Activated CD4-positive, alpha-beta memory T cell treated with anti-CD3 and anti-CD28 coated beads, Interleukin-2, amount 10 ng/mL, durations not matched to agents 7 days and 5 days (primary cell): ENCODE measurements at regions not wholly inside any gene's neighbourhood (a gene's known extent, or its start where the extent isn't known, plus 50 kb on each side); places are given as distances from the start of the nearest gene placed in this dataset.
"Not testable (repeated sequence)": the region's sequence is repeated elsewhere in the genome, so short reads cannot be mapped to it uniquely, and the experiment has no call there.

Source experiments
- CTCF ChIA-PET: fragments of 350-600 bp; sonication (Branson Sonifier 250); formaldehyde crosslinking; loops from one replicate; lab custom pipeline; 2021; ENCODE audit warnings: antibody characterized with exemption, inconsistent platforms; lab: Charles Lee
- POLR2A ChIA-PET: fragments of 350-600 bp; sonication (Branson Sonifier 250); formaldehyde crosslinking; loops from one replicate; lab custom pipeline; 2021; ENCODE audit warnings: antibody characterized with exemption; lab: Charles Lee
- DNase-seq: peaks from one replicate; pipeline ENCODE4 v3.0.0-alpha.2; 2020
- H3K27ac Mint-ChIP-seq: one replicate; pipeline ENCODE4 v1.8.0; 2021; ENCODE audit warnings: mild to moderate bottlenecking, mixed read lengths
- H3K27me3 Mint-ChIP-seq: one replicate; pipeline ENCODE4 v1.8.0; 2021; ENCODE audit warnings: mixed read lengths
- H3K36me3 Mint-ChIP-seq: one replicate; pipeline ENCODE4 v1.8.0; 2021; ENCODE audit warnings: low read depth, mixed read lengths
- H3K4me1 Mint-ChIP-seq: one replicate; pipeline ENCODE4 v1.8.0; 2021; ENCODE audit warnings: mixed read lengths
- H3K4me3 Mint-ChIP-seq: one replicate; pipeline ENCODE4 v1.8.0; 2021; ENCODE audit warnings: mild to moderate bottlenecking, mixed read lengths
- H3K9me3 Mint-ChIP-seq: one replicate; pipeline ENCODE4 v1.8.0; 2021; ENCODE audit warnings: mixed read lengths

DNA sequence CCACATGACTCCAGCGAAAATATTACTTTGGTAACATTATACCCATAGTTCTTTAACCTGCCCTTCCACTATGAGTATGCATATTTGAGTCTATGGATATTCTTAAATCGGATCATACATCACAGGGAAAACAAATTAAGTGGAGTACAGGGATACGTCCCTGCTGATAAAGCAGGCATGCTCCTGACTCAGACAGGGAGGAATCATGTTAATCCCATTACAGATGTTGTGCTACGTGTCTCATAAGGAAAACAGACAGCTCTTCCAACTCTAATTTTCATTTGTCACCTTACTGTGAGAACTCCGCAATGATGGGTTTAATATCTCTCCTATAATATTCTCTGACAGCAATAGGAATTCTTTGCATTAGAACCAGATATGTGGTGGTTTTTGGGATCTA is 469.5 kb upstream of the POM121L12 start:
- POLR2A ChIA-PET = no interaction called here
- Mint-ChIP-seq H3K4me1 (no peaks in the 10 kb centered on the region), H3K27ac (no peak overlapping the region), H3K9me3 (peaks cover 25% of the 10 kb centered on the region), H3K27me3 (no peaks in the 10 kb centered on the region), H3K4me3 (no peak overlapping the region), H3K36me3 (no peaks in the 10 kb centered on the region)
- DNase-seq = no peak
- CTCF ChIA-PET = no interaction called here

DNA sequence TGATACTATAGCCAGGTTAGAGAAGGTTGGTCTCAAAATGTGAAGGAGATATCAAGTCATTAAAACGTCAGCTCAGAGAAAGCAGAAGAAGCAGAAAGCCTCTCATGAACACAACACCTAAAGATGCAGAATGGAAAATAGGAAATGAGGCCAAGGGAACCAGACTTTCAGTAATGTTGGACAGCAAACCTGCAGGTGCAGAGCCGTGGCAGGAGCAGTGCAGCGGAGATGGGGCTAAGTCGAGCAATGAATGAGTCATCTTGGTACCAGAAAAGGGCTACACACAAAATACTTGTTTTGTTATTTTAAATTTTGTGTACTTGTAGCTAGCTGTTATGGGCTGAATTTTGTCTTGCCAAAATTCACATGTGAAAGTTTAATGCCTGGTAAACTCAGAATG is 479.6 kb upstream of the POM121L12 start:
- no peaks in the 10 kb centered on the region for H3K27me3 Mint-ChIP-seq
- no peak overlapping the region for H3K27ac Mint-ChIP-seq
- H3K4me1 Mint-ChIP-seq = no peaks in the 10 kb centered on the region
- ChIA-PET POLR2A (no interaction called here), CTCF (no interaction called here)
- no peaks in the 10 kb centered on the region for H3K36me3 Mint-ChIP-seq
- peaks cover 13% of the 10 kb centered on the region for H3K9me3 Mint-ChIP-seq
- no peak overlapping the region for H3K4me3 Mint-ChIP-seq
- no peak for DNase-seq

DNA sequence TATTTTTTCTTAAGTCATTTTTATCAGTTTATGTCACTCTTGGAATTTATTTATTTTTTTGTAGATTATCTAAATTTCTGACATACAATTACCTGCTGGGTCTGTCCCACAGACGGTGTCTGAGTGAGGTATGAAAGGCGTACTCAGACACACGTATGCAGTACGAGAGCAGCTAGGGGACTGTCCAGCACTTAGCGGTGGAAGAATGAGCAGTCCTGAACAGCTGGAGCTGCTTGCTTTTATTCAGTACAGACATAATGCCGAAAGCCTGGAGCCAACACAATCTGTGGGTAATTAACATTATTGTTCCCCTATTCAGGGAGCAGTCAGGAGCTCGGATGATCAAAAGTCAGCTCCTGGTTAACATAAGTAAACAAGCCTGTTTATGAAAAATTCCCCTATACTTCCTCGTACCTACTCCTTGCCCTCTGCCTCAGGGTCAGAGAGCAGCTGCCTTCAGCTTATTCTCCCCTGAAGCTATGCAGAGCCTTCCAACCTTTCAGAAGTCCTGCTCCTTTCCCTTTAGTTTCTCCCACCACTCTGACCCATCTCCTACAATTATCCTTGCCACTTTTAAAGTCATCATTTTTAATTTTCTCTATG is 488.0 kb upstream of the POM121L12 start:
- POLR2A ChIA-PET = no interaction called here
- CTCF ChIA-PET = no interaction called here
- Mint-ChIP-seq H3K27ac (no peak overlapping the region), H3K9me3 (peaks cover 17% of the 10 kb centered on the region), H3K36me3 (no peaks in the 10 kb centered on the region), H3K4me3 (no peak overlapping the region), H3K27me3 (no peaks in the 10 kb centered on the region), H3K4me1 (no peaks in the 10 kb centered on the region)
- no peak for DNase-seq

GRCh38 chr7:52541198-52541765 is 494.2 kb upstream of the POM121L12 start:
- CTCF ChIA-PET, H3K36me3 Mint-ChIP-seq, H3K4me3 Mint-ChIP-seq, H3K4me1 Mint-ChIP-seq, POLR2A ChIA-PET, H3K27me3 Mint-ChIP-seq, DNase-seq, H3K27ac Mint-ChIP-seq: not testable (repeated sequence)
- peaks cover 37% of the 10 kb centered on the region for H3K9me3 Mint-ChIP-seq

GRCh38 chr7:52540041-52540440 is 495.4 kb upstream of the POM121L12 start:
- no peaks in the 10 kb centered on the region for H3K36me3 Mint-ChIP-seq
- H3K4me1 Mint-ChIP-seq = no peaks in the 10 kb centered on the region
- H3K4me3 Mint-ChIP-seq = no peak overlapping the region
- peaks cover 35% of the 10 kb centered on the region for H3K9me3 Mint-ChIP-seq
- POLR2A ChIA-PET = no interaction called here
- CTCF ChIA-PET = no interaction called here
- no peaks in the 10 kb centered on the region for H3K27me3 Mint-ChIP-seq
- no peak for DNase-seq
- H3K27ac Mint-ChIP-seq = no peak overlapping the region

- DNase-seq = no peak
- POLR2A ChIA-PET = no interaction called here
- Mint-ChIP-seq H3K4me3 (no peak overlapping the region), H3K27ac (no peak overlapping the region), H3K27me3 (no peaks in the 10 kb centered on the region), H3K36me3 (no peaks in the 10 kb centered on the region), H3K9me3 (peaks cover 32% of the 10 kb centered on the region), H3K4me1 (no peaks in the 10 kb centered on the region)
- CTCF ChIA-PET = no interaction called here
Measured at GRCh38 chr7:52539414-52539813, 496.0 kb upstream of the POM121L12 start.

DNA sequence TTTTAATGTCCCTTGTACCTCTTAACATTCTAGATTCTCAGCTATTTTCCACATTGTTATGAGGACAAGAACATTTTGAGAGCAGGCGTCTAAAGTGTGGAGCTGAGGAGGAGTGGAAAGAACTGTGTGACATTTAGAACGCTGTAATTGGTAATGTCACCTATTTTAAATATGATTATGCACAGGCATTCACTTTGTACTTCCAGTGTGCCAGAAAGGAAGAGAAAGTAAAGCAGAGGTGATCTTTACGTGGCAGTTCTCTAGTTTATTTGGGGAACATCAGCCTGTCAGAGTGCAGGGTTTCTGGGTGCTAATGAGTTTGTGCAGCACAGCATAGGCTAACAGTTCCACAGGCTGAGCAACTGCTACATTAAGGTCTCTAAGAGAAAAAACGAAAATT is 498.4 kb upstream of the POM121L12 start:
- peaks cover 36% of the 10 kb centered on the region for H3K9me3 Mint-ChIP-seq
- H3K27ac Mint-ChIP-seq = no peak overlapping the region
- H3K36me3 Mint-ChIP-seq = no peaks in the 10 kb centered on the region
- ChIA-PET POLR2A (no interaction called here), CTCF (no interaction called here)
- no peak overlapping the region for H3K4me3 Mint-ChIP-seq
- H3K27me3 Mint-ChIP-seq = no peaks in the 10 kb centered on the region
- DNase-seq = no peak
- H3K4me1 Mint-ChIP-seq = no peaks in the 10 kb centered on the region

DNA sequence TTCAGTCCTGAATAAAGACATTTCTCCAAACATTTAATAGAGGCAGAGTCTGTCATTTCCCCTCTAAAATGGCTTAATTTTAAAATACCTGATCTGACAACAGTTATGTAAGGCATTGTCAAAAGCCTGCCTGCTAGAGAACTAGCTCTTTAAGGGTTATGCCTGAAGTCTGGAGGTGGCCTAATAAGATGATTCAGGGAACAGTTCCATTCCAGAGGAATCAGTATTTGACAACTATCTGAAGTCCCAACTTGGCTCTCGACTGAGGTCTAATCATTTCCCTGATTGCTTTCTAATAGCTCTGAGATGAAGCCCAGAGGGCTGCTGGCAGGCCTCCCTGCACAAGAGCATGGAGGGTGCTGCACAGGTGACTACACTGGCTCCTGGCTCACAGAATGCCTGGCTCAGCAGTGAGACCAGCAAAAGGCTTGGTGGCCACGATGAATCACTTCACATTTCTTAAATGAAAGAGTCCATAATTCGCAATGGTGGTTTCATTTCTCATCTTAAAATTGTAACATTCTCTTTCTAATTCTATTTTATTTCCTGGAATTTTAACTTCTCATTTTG is 509.6 kb upstream of the POM121L12 start:
- DNase-seq = no peak
- Mint-ChIP-seq H3K27me3 (no peaks in the 10 kb centered on the region), H3K4me1 (no peaks in the 10 kb centered on the region), H3K27ac (no peak overlapping the region), H3K9me3 (peaks cover 13% of the 10 kb centered on the region), H3K4me3 (no peak overlapping the region), H3K36me3 (no peaks in the 10 kb centered on the region)
- ChIA-PET CTCF (no interaction called here), POLR2A (no interaction called here)

DNA sequence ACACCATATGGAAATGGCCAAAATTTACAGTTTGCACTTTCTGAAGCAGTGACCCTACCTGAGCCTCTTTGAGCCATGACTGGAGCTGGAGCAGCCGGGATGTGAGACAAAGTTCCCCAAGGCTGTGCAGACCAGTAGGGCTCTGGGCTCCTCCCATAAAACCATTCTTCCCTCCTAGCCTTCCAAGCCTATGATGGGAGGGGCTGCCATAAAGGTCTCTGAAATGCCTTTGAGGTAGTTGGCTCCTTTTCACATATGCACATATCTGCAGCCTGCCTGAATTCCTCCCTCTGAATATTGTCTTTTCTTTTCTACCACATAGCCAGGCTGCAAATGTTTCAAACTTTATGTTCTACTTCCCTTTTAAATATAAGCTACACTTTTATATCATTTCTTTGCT is 516.6 kb upstream of the POM121L12 start:
- Mint-ChIP-seq H3K4me1 (no peaks in the 10 kb centered on the region), H3K27ac (no peak overlapping the region), H3K27me3 (no peaks in the 10 kb centered on the region), H3K4me3 (no peak overlapping the region), H3K9me3 (peaks cover 17% of the 10 kb centered on the region), H3K36me3 (no peaks in the 10 kb centered on the region)
- no peak for DNase-seq
- ChIA-PET CTCF (no interaction called here), POLR2A (no interaction called here)

DNA sequence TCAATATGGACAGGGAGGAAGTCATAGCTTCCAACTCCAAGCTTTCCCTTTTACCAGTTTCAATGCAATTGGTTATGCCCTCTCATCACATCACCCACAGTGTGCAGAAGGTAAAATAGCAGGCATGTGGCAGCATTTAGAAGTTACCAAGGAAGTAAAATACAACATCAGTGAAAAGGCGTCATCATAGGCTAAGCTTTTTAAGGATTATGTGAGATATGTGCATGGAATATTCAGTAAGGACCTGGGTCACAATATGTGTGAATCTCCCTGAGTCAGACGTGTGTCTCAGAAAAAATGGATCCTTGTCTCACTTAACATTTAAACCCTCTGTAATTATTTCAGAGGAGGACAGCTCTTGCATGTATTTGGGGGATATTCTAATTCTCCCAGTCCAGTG is 522.8 kb upstream of the POM121L12 start:
- Mint-ChIP-seq H3K27ac (no peak overlapping the region), H3K4me3 (no peak overlapping the region), H3K9me3 (peaks cover 21% of the 10 kb centered on the region), H3K36me3 (no peaks in the 10 kb centered on the region), H3K27me3 (no peaks in the 10 kb centered on the region), H3K4me1 (no peaks in the 10 kb centered on the region)
- ChIA-PET POLR2A (no interaction called here), CTCF (no interaction called here)
- DNase-seq = no peak

DNA sequence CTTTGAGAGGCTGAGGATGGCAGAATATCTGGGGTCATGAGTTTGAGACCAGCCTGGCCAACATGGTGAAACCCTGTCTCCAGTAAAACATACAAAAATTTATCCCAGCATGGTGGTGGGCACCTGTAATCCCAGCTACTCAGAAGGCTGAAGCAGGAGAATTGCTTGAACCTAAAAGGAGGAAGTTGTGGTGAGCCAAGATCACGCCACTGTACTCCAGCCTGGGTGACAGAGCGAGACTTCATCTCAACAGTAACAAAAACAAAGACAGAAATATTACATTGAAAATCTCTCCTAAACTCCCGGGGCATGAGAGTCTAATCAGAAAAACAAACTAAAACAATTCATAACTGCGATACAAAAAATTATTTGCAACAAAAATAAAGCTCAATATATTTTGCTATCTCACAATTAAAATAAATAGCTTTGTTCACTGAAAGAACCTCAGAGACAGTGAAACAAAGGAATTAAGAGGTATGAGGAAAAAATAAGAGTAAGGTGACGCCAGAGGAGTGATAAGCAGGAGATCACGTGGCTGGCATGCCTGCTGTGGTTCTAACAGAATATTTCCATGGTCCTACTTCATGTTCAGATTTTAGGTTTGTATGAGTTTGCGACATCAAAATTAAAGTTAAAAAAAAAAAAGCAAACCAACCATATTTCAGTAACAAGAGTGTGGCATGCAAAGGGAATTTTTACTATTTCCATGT is 527.7 kb upstream of the POM121L12 start:
- Mint-ChIP-seq H3K4me1 (no peaks in the 10 kb centered on the region), H3K27ac (no peak overlapping the region), H3K4me3 (no peak overlapping the region), H3K36me3 (no peaks in the 10 kb centered on the region), H3K9me3 (peaks cover 15% of the 10 kb centered on the region), H3K27me3 (no peaks in the 10 kb centered on the region)
- CTCF ChIA-PET = no interaction called here
- POLR2A ChIA-PET = no interaction called here
- DNase-seq = no peak

GRCh38 chr7:52506325-52506724 is 529.1 kb upstream of the POM121L12 start:
- H3K27ac Mint-ChIP-seq = no peak overlapping the region
- no peaks in the 10 kb centered on the region for H3K27me3 Mint-ChIP-seq
- H3K4me3 Mint-ChIP-seq = no peak overlapping the region
- ChIA-PET CTCF (no interaction called here), POLR2A (no interaction called here)
- DNase-seq = no peak
- H3K9me3 Mint-ChIP-seq = peaks cover 8% of the 10 kb centered on the region
- H3K36me3 Mint-ChIP-seq = no peaks in the 10 kb centered on the region
- H3K4me1 Mint-ChIP-seq = no peaks in the 10 kb centered on the region

- POLR2A ChIA-PET = no interaction called here
- H3K9me3 Mint-ChIP-seq = peaks cover 8% of the 10 kb centered on the region
- no peak for DNase-seq
- no peaks in the 10 kb centered on the region for H3K27me3 Mint-ChIP-seq
- no peaks in the 10 kb centered on the region for H3K36me3 Mint-ChIP-seq
- H3K4me1 Mint-ChIP-seq = no peaks in the 10 kb centered on the region
- CTCF ChIA-PET = no interaction called here
- H3K27ac Mint-ChIP-seq = no peak overlapping the region
- H3K4me3 Mint-ChIP-seq = no peak overlapping the region
Measured at GRCh38 chr7:52504561-52504960, 530.9 kb upstream of the POM121L12 start.

GRCh38 chr7:52502281-52502680 is 533.2 kb upstream of the POM121L12 start:
- H3K9me3 Mint-ChIP-seq = peaks cover 8% of the 10 kb centered on the region
- DNase-seq = no peak
- no peaks in the 10 kb centered on the region for H3K4me1 Mint-ChIP-seq
- H3K4me3 Mint-ChIP-seq = no peak overlapping the region
- CTCF ChIA-PET = no interaction called here
- H3K36me3 Mint-ChIP-seq = no peaks in the 10 kb centered on the region
- H3K27me3 Mint-ChIP-seq = no peaks in the 10 kb centered on the region
- no peak overlapping the region for H3K27ac Mint-ChIP-seq
- POLR2A ChIA-PET = no interaction called here
